AG09309 (cell line): ENCODE measurements at regions not wholly inside any gene's neighbourhood (a gene's known extent, or its start where the extent isn't known, plus 50 kb on each side); places are given as distances from the start of the nearest gene placed in this dataset.

Experiments
- DNase-seq: peaks from one replicate; pipeline ENCODE4 v3.0.0-alpha.2; 2010; ENCODE audit warnings: low read depth
- H3K4me3 ChIP-seq: 2 replicates; pipeline ENCODE4 v1.5.1; 2011; ENCODE audit warnings: mild to moderate bottlenecking, low read depth, low read length, moderate library complexity; ENCODE audit not compliant: control insufficient read depth
- CTCF ChIP-seq: IDR thresholded peaks from 2 replicates; pipeline ENCODE4 v1.5.1; 2011; ENCODE audit warnings: mild to moderate bottlenecking, low read depth, low read length, inconsistent platforms; ENCODE audit not compliant: insufficient read depth, control insufficient read depth; ENCODE audit errors: missing control alignments

- DNase-seq = no peak
- no peak overlapping the region for H3K4me3 ChIP-seq
- no peak for TF ChIP-seq CTCF
Observed at GRCh38 chr5:52378237-52378636, 409.5 kb upstream of the ITGA1 start.

GRCh38 chr5:52388349-52388748 is 399.4 kb upstream of the ITGA1 start:
- TF ChIP-seq CTCF = no peak
- DNase-seq = no peak
- no peak overlapping the region for H3K4me3 ChIP-seq

GRCh38 chr5:52392321-52392720 is 395.4 kb upstream of the ITGA1 start:
- no peak overlapping the region for H3K4me3 ChIP-seq
- no peak for DNase-seq
- TF ChIP-seq CTCF = no peak

- H3K4me3 ChIP-seq = no peak overlapping the region
- TF ChIP-seq CTCF = no peak
- DNase-seq = no peak
Observed at GRCh38 chr5:52409835-52410234, 377.9 kb upstream of the ITGA1 start.

GRCh38 chr5:52419357-52419756 is 368.4 kb upstream of the ITGA1 start:
- no peak for DNase-seq
- no peak for TF ChIP-seq CTCF
- no peak overlapping the region for H3K4me3 ChIP-seq

GRCh38 chr5:52427615-52428014 is 360.1 kb upstream of the ITGA1 start:
- TF ChIP-seq CTCF = no peak
- DNase-seq = no peak
- H3K4me3 ChIP-seq = no peak overlapping the region

- no peak for TF ChIP-seq CTCF
- H3K4me3 ChIP-seq = no peak overlapping the region
- no peak for DNase-seq
Observed at GRCh38 chr5:52428977-52429489, 358.7 kb upstream of the ITGA1 start.
